HG03060 (cell line): ENCODE measurements at regions not wholly inside any gene's neighbourhood (a gene's known extent, or its start where the extent isn't known, plus 50 kb on each side); places are given as distances from the start of the nearest gene placed in this dataset.
"Not testable (repeated sequence)": the region's sequence is repeated elsewhere in the genome, so short reads cannot be mapped to it uniquely, and the experiment has no call there.

Experiments
- ATAC-seq: cut with Tn5 transposase; IDR thresholded peaks from one replicate; pipeline ENCODE4 v1.9.1; 2021; ENCODE audit warnings: low read depth, moderate number of reproducible peaks; ENCODE audit not compliant: unreplicated experiment

DNA sequence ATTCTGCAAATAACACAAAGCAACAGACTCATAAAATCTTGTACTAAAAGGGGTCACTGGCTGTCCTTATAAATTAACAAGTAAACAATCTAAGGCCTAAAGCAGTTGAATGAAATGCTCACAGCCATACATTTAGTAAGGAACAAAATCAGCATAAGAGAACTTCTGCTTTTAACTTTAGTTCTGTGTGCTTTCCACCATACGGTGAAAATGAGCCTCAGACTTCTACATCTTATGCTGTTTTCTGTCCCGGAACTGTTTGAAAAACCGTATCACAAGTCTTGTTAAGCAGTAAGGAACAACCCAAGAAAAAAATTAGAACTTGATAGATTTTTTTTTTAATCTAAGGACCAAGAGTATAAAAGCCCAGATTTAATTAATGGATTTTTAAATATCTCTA is 549.1 kb upstream of the MIR17HG start:
- ATAC-seq = no peak

DNA sequence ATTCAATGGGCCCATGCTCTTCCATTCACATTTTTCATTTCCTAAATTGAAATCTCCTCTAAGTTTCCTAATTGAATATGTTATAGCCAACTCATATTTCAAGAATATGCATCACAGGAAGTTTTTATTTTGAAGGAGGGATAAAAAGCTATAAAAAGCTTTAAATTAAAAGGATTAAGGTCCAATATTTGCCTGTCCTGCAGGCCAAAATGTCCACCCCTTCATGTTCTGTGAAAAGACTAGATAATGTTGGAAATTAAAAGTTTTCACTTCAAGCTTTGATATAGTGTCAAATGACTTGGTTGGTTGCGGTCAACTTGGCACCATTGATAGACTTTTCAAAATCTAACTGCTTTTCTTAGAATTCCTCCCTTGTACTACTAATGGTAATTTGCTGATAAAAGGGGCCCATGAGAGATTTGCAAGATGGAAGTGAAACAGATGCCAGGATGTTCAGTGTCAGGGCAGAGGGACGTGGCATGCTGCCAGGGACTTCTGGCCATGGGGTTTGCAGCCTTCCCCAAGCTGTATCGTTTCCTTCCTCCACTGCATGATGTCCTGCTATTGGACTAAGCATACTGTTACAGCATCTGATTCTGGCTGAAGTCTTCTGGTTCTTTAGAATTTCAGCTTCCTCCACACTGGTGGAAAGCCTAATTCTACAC is 547.3 kb upstream of the MIR17HG start:
- ATAC-seq = no peak

DNA sequence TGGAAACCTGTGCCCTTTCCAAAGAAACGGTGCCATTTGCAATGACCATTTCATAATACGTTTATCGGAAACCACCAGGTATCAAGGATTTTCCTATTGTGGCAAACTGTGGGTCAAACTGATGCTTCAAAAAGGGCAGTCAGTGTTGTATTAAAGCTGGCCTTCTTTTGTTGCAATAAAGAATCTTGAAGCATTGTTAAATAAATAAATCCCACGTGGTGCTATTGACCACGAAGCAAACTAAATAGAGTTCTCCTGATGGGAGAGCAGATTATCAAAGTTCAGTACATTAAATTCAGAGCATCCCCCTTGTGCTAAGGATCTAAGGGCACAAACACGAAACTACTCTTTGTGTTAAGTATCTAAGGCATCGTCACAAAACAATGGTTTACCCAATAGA is 545.9 kb upstream of the MIR17HG start:
- no peak for ATAC-seq

- no peak for ATAC-seq
These were observed 544.3 kb upstream of the MIR17HG start for GRCh38 chr13:90803210-90803609.

DNA sequence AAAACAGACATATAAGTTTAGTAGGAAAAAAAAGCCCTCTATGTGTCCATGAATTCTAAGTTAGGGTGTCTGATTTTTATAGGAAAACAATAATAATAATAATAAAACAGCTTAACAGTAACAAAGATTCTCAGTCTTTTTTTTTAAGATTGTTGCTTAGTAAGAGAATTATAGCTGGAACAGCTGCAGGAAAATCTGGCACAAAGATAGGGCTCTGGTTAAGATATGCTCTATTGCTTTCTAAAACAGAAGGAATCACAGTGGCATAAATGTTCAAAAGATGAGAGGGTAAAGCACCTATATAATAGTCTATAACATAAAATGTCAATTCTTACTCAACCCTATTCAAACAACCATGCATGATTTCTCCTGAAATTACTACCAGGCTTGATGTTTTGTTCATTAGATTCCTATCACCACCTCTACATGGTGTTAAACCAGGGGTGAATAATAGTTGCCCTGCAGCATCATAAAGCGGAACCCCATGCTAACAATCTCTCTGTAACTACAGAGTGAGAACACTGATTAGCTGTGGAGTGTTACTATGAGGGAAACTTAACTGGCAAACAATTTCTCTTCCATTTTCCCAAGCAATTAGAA is 541.4 kb upstream of the MIR17HG start:
- no peak for ATAC-seq

- ATAC-seq = no peak
These were observed 540.6 kb upstream of the MIR17HG start for GRCh38 chr13:90806892-90807291.

GRCh38 chr13:90808838-90809237 is 538.6 kb upstream of the MIR17HG start:
- no peak for ATAC-seq

DNA sequence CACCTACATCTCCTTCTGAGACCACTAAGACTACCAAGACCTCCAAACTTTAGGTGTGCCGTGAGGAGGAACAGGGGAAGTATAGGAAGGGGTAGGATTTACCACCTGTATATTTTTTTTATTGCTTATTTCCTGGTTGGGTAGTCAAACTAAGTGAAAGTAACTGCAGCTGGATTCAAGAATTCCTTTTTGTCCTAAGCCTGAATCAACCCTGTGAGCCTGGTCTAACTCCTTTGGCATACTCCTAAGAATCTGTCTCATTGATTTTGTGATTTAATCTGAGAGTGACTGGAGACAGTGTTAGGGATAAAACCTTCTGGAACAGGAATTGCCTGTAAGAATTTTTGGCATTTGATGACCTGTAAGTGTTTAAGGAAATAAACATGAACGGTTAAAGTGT is 523.5 kb upstream of the MIR17HG start:
- no peak for ATAC-seq

DNA sequence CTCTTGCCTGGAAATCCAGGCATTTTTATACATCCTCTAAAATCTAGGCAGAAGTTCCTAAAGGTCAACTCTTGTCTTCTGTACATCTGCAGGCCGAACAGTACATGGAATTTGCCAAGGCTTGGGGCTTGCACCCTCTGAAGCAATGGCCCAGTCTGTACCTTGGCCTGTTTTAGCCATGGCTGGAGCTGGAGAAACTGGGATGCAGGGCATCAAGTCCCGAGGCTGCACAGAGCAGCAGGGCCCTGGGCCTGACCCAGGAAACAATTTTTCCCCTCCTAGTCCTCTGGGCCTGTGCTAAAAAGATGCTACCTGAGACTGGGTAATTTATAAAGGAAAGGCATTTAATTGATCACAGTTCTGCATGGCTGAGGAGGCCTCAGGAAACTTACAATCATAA is 520.8 kb upstream of the MIR17HG start:
- no peak for ATAC-seq

DNA sequence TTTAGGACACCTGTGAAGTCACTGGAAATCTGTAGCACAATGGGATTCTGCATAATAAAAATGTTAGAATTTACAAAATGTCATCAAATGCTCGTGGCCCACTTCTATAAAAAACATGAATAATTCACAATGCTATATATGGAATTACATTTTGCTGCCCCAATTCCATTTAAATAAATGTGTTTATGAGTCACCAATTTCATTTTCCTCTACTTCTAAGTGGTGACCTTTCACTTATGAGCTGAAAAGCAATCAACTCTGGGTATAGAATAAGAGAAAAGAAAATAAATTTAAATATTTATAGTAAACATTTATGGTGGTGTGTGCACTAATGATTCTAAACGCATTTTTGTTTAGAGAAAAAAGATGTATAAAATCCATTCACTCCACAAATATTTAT is 516.7 kb upstream of the MIR17HG start:
- ATAC-seq = no peak

DNA sequence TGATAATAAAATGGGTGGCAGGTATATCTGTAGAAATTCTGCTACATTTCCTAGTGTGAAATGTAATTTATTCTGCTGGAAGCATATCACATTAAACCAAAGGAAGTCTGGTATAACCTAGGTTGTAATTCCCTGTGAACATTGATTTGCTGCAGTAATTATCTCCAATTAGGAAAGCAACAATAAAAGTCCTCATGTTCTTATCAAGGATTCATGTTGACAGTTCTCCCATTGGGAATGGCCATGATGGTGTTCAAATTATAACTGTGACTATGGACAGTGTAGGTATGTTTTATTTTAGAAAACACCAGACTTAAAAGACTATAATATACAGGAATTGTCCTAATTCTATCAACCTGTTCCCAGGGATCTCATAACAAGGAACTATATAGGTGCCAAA is 513.5 kb upstream of the MIR17HG start:
- ATAC-seq = no peak

DNA sequence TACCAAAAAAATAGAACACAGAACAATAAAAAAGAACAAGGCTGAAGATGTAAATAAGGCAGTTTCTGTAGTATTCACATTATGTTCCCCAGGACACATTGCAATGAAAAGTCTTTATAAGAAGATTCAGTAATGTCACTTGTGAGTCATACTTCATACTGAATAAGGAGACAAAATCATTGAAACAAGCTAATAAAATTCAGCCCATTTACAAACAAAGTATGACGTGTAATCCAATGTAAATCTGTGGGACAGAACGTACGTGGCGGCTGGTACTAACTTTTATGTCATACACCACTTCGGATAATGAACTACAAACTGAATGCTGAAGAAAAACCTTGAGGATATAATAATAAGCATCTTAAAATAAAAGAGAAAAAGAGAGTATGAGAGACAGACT is 512.8 kb upstream of the MIR17HG start:
- ATAC-seq = no peak

DNA sequence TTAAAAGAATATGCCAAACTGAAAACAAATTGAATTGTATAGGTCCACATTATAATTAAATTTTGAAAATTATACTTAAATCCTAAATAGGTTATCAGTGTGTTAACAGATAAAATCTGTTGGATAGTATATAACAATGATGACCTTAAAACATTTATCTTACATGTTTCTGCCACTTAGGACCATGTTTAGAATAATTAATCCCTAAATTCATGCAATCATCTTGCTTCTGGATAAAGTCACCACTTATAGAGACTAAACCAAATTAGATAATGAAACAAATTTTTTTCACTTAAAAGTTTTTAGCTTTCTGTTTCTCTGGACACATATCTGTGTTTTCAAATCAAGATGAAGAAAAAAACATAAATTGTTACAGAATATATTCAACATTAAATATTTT is 511.7 kb upstream of the MIR17HG start:
- ATAC-seq = no peak

GRCh38 chr13:90838317-90838960 is 509.0 kb upstream of the MIR17HG start:
- no peak for ATAC-seq

- no peak for ATAC-seq
These were observed 508.4 kb upstream of the MIR17HG start for GRCh38 chr13:90839061-90839460.

- ATAC-seq = no peak
These were observed 500.6 kb upstream of the MIR17HG start for GRCh38 chr13:90846936-90847335.

DNA sequence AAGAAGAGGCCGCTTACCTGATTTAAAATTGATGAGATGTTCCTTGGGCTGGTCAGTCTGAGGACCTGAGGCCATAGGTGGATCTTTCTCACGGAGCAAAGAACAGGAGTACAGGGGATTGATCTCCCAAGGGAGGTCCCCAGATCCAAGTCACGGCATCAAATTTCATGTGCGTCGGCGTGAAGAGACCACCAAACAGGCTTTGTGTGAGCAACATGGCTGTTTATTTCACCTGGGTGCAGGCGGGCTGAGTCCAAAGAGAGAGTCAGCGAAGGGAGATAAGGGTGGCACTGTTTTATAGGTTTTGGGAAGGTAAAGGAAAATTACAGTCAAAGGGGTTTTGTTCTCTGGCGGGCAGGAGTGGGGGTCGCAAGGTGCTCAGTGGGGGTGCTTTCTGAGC is 493.8 kb upstream of the MIR17HG start:
- ATAC-seq = not testable (repeated sequence)

DNA sequence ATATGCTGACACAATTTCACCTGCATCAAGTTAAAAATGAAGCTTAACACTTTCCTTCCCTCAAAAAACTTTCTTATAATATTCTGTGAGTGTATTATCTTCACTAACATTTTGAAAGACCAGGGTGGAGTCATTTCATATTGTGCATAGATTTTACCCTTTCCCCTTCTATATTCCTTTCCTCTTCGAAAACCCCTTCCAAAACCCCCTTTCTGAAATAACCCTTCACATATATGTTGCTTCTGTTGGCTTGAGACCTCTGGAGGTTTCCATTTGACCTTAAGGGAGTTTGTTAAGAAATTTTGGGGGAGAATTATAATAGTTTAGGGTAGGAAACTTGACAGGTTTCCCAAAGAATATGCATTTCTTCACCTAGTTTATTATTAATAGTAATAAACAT is 489.6 kb upstream of the MIR17HG start:
- no peak for ATAC-seq

GRCh38 chr13:90866006-90866405 is 481.5 kb upstream of the MIR17HG start:
- ATAC-seq = no peak

DNA sequence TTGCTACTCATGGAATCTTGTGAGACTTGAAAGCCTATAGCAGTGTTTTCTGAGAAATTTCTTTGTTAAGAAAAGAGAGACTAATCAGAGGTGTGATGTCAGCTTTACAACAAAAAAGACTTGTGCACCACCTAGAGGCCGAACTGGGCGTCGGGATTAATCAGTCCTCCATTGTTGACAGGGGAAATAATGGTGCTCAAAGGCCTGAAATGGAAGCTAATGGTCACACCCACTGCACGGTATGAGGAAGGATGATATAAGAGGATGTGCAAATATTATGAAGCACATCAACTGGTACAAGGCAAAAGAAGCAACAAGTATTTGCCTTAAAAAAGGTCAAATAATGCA is 480.2 kb upstream of the MIR17HG start:
- peak; percentile 96 for ATAC-seq

GRCh38 chr13:90868321-90868920 is 479.1 kb upstream of the MIR17HG start:
- no peak for ATAC-seq

DNA sequence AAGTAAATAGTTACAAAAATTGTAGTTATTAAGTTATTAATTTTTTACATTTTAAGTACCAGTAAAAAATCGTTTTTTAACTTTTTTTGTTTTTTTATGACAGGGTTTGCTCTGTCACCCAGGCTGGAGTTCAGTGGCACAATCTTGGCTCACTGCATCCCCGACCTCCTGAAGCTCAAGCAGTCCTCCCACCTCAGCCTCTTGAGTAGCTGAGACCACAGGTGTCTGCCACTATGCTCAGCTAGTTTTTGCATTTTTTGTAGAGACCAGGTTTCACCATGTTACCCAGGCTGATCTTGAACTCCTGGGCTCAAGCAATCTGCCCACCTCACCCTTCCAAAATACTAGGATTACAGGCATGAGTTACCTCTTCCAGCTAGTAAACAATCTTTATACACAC is 477.9 kb upstream of the MIR17HG start:
- ATAC-seq = no peak
